ENCODE measurements at regions not wholly inside any gene's neighbourhood (a gene's known extent, or its start where the extent isn't known, plus 50 kb on each side); places are given as distances from the start of the nearest gene placed in this dataset.

GRCh38 chr4:123144616-123145015 lies 222.2 kb upstream of the NUDT6 start:
- no peaks in the 10 kb centered on the region for H3K9me3 Mint-ChIP-seq
- no peaks in the 10 kb centered on the region for H3K4me1 Mint-ChIP-seq (ENCODE audit: low read depth)
- ChIA-PET POLR2A (interaction anchor here (0.6 kb wide), 1 partner anchor 367 kb away, joined by 3 read pairs; no protein-coding TSS in a partner anchor), CTCF (interaction anchor here (0.7 kb wide), 1 partner anchor 8 kb away, joined by 3 read pairs; no protein-coding TSS in a partner anchor)
- H3K27me3 Mint-ChIP-seq: no peaks in the 10 kb centered on the region
- TF ChIP-seq CTCF (IDR thresholded peaks at IDR 0.05): no peak
- ATAC-seq (no peak), DNase-seq (no peak)
- H3K4me3 Mint-ChIP-seq: no peak overlapping the region
- intact Hi-C loops (cut with micrococcal nuclease): no loop called here
- no peak overlapping the region for H3K27ac Mint-ChIP-seq
- peaks cover 17% of the 10 kb centered on the region for H3K36me3 Mint-ChIP-seq (ENCODE audit: low read depth)

- ChIA-PET POLR2A (no interaction called here), CTCF (no interaction called here)
- Mint-ChIP-seq H3K36me3 (ENCODE audit: low read depth) (peaks cover 3% of the 10 kb centered on the region), H3K9me3 (no peaks in the 10 kb centered on the region), H3K27me3 (no peaks in the 10 kb centered on the region), H3K4me3 (no peak overlapping the region), H3K27ac (no peak overlapping the region), H3K4me1 (ENCODE audit: low read depth) (no peaks in the 10 kb centered on the region)
- TF ChIP-seq CTCF (IDR thresholded peaks at IDR 0.05): no peak
- intact Hi-C loops (cut with micrococcal nuclease): no loop called here
- ATAC-seq (no peak), DNase-seq (no peak)
Measured at GRCh38 chr4:123158576-123158975, 236.2 kb upstream of the NUDT6 start.

GRCh38 chr4:123159479-123159878 lies 237.1 kb upstream of the NUDT6 start:
- TF ChIP-seq CTCF (IDR thresholded peaks at IDR 0.05): no peak
- intact Hi-C loops (cut with micrococcal nuclease): no loop called here
- ChIA-PET POLR2A (no interaction called here), CTCF (no interaction called here)
- Mint-ChIP-seq H3K27ac (no peak overlapping the region), H3K36me3 (ENCODE audit: low read depth) (peaks cover 3% of the 10 kb centered on the region), H3K4me3 (no peak overlapping the region), H3K4me1 (ENCODE audit: low read depth) (no peaks in the 10 kb centered on the region), H3K27me3 (no peaks in the 10 kb centered on the region), H3K9me3 (no peaks in the 10 kb centered on the region)
- ATAC-seq (no peak), DNase-seq (no peak)

- no peaks in the 10 kb centered on the region for H3K27me3 Mint-ChIP-seq
- peaks cover 2% of the 10 kb centered on the region for H3K36me3 Mint-ChIP-seq (ENCODE audit: low read depth)
- no peaks in the 10 kb centered on the region for H3K4me1 Mint-ChIP-seq (ENCODE audit: low read depth)
- ChIA-PET CTCF (no interaction called here), POLR2A (no interaction called here)
- TF ChIP-seq CTCF (IDR thresholded peaks at IDR 0.05): no peak
- no peak for ATAC-seq
- intact Hi-C loops (cut with micrococcal nuclease): no loop called here
- no peak for DNase-seq
- H3K4me3 Mint-ChIP-seq: no peak overlapping the region
- no peaks in the 10 kb centered on the region for H3K9me3 Mint-ChIP-seq
- no peak overlapping the region for H3K27ac Mint-ChIP-seq
Measured at GRCh38 chr4:123162859-123163258, 233.7 kb upstream of the SPRY1 start.

GRCh38 chr4:123163501-123163900 lies 233.1 kb upstream of the SPRY1 start:
- ATAC-seq (no peak), DNase-seq (no peak)
- ChIA-PET CTCF (no interaction called here), POLR2A (no interaction called here)
- Mint-ChIP-seq H3K27me3 (no peaks in the 10 kb centered on the region), H3K27ac (no peak overlapping the region), H3K9me3 (no peaks in the 10 kb centered on the region), H3K4me1 (ENCODE audit: low read depth) (no peaks in the 10 kb centered on the region), H3K4me3 (no peak overlapping the region), H3K36me3 (ENCODE audit: low read depth) (peaks cover 2% of the 10 kb centered on the region)
- intact Hi-C loops (cut with micrococcal nuclease): no loop called here
- no peak for TF ChIP-seq CTCF (IDR thresholded peaks at IDR 0.05)

Data from activated CD8-positive, alpha-beta T cell treated with anti-CD3 and anti-CD28 coated beads for 36 hours (primary cell).